ENCODE measurements at regions not wholly inside any gene's neighbourhood (a gene's known extent, or its start where the extent isn't known, plus 50 kb on each side); places are given as distances from the start of the nearest gene placed in this dataset.

- Histone ChIP-seq H4K20me1 (ENCODE audit: control insufficient read depth, insufficient read depth, low read length, poor library complexity, severe bottlenecking) (no peaks in the 10 kb centered on the region), H3K79me2 (ENCODE audit: control insufficient read depth, insufficient read depth, low read length) (no peaks in the 10 kb centered on the region), H3K4me3 (ENCODE audit: control extremely low read depth in 1 of 5, extremely low read depth in 1 of 5, insufficient read depth in 1 of 5, low read depth in 2 of 5, low read length in 4 of 5) (no peak overlapping the region), H3K27me3 (replicated peaks in 1 of 4; ENCODE audit: control extremely low read depth in 1 of 4, control insufficient read depth in 3 of 4, insufficient read depth in 4 of 4, low read length in 3 of 4) (no peaks in the 10 kb centered on the region), H3K4me2 (replicated peaks; ENCODE audit: low read depth, low read length, poor library complexity, severe bottlenecking) (no peak overlapping the region), H3K27ac (ENCODE audit: low read length in 2 of 2) (no peak overlapping the region), H3K9ac (ENCODE audit: low read length) (no peak overlapping the region), H3K4me1 (ENCODE audit: control insufficient read depth in 2 of 2, insufficient read depth in 2 of 2, low read length in 2 of 2) (no peaks in the 10 kb centered on the region), H3K36me3 (replicated peaks in 1 of 2; ENCODE audit: control extremely low read depth in 1 of 2, control insufficient read depth in 1 of 2, extremely low read depth in 1 of 2, insufficient read depth in 2 of 2, low read length in 1 of 2) (no peaks in the 10 kb centered on the region), H2AFZ (ENCODE audit: insufficient read depth, low read depth, low read length, poor library complexity, severe bottlenecking) (no peak overlapping the region), H3K9me3 (ENCODE audit: control extremely low read depth in 1 of 3, control insufficient read depth in 2 of 3, insufficient read depth in 1 of 3, low read length in 2 of 3) (no peaks in the 10 kb centered on the region)
- Mint-ChIP-seq H3K27ac (no peak overlapping the region), H3K4me1 (no peaks in the 10 kb centered on the region), H3K4me3 (no peak overlapping the region), H3K27me3 (no peaks in the 10 kb centered on the region), H3K9me3 (ENCODE audit: insufficient read depth) (no peaks in the 10 kb centered on the region)
- 69% methylated on average over 5 of the region's 6 CpGs for WGBS (ENCODE audit: insufficient coverage)
- ChIA-PET CTCF (no interaction called here), POLR2A (no interaction called here)
- ATAC-seq (ENCODE audit: low read depth), result no peak
- DNase-seq, result no peak
- intact Hi-C loops (cut with micrococcal nuclease), result no loop called here
- TF ChIP-seq EZH2 (IDR thresholded peaks at IDR 0.05; ENCODE audit: borderline replicate concordance, insufficient read depth, low read depth, low read length, poor library complexity, severe bottlenecking), result no peak
- no peak for TF ChIP-seq CTCF (IDR thresholded peaks at IDR 0.05)
Measured at GRCh38 chr2:15058015-15058720, 425.7 kb downstream of the LRATD1 start.

- TF ChIP-seq EZH2 (IDR thresholded peaks at IDR 0.05; ENCODE audit: borderline replicate concordance, insufficient read depth, low read depth, low read length, poor library complexity, severe bottlenecking), result no peak
- TF ChIP-seq CTCF (IDR thresholded peaks at IDR 0.05), result no peak
- no peak overlapping the region for H3K4me3 Mint-ChIP-seq
- H3K4me1 ChIP-seq (ENCODE audit: control insufficient read depth in 2 of 2, insufficient read depth in 2 of 2, low read length in 2 of 2), result no peaks in the 10 kb centered on the region
- no peak overlapping the region for H3K4me3 ChIP-seq (ENCODE audit: control extremely low read depth in 1 of 5, extremely low read depth in 1 of 5, insufficient read depth in 1 of 5, low read depth in 2 of 5, low read length in 4 of 5)
- H3K4me2 ChIP-seq (replicated peaks; ENCODE audit: low read depth, low read length, poor library complexity, severe bottlenecking), result no peak overlapping the region
- intact Hi-C loops (cut with micrococcal nuclease), result no loop called here
- H3K27ac Mint-ChIP-seq, result no peak overlapping the region
- no peaks in the 10 kb centered on the region for H3K27me3 ChIP-seq (replicated peaks in 1 of 4; ENCODE audit: control extremely low read depth in 1 of 4, control insufficient read depth in 3 of 4, insufficient read depth in 4 of 4, low read length in 3 of 4)
- no peaks in the 10 kb centered on the region for H4K20me1 ChIP-seq (ENCODE audit: control insufficient read depth, insufficient read depth, low read length, poor library complexity, severe bottlenecking)
- no peaks in the 10 kb centered on the region for H3K36me3 ChIP-seq (replicated peaks in 1 of 2; ENCODE audit: control extremely low read depth in 1 of 2, control insufficient read depth in 1 of 2, extremely low read depth in 1 of 2, insufficient read depth in 2 of 2, low read length in 1 of 2)
- no peak overlapping the region for H3K9ac ChIP-seq (ENCODE audit: low read length)
- ChIA-PET POLR2A (no interaction called here), CTCF (no interaction called here)
- no peaks in the 10 kb centered on the region for H3K4me1 Mint-ChIP-seq
- no peaks in the 10 kb centered on the region for H3K9me3 ChIP-seq (ENCODE audit: control extremely low read depth in 1 of 3, control insufficient read depth in 2 of 3, insufficient read depth in 1 of 3, low read length in 2 of 3)
- 78% methylated on average over 3 of the region's 3 CpGs for WGBS (ENCODE audit: insufficient coverage)
- H3K27ac ChIP-seq (ENCODE audit: low read length in 2 of 2), result no peak overlapping the region
- no peaks in the 10 kb centered on the region for H3K79me2 ChIP-seq (ENCODE audit: control insufficient read depth, insufficient read depth, low read length)
- ATAC-seq (ENCODE audit: low read depth) (no peak), DNase-seq (no peak)
- H3K27me3 Mint-ChIP-seq, result no peaks in the 10 kb centered on the region
- H3K9me3 Mint-ChIP-seq (ENCODE audit: insufficient read depth), result no peaks in the 10 kb centered on the region
- H2AFZ ChIP-seq (ENCODE audit: insufficient read depth, low read depth, low read length, poor library complexity, severe bottlenecking), result no peak overlapping the region
Measured at GRCh38 chr2:15058721-15059157, 426.2 kb downstream of the LRATD1 start.

Data from B cell (primary cell).